ENCODE measurements at regions not wholly inside any gene's neighbourhood (a gene's known extent, or its start where the extent isn't known, plus 50 kb on each side); places are given as distances from the start of the nearest gene placed in this dataset.

- TF ChIP-seq BHLHE40 (IDR thresholded peaks at IDR 0.05; ENCODE audit: low read depth, low read length) (no peak), EHMT2 (IDR thresholded peaks at IDR 0.05; ENCODE audit: low read depth) (no peak), ESRRA (IDR thresholded peaks at IDR 0.05; ENCODE audit: borderline replicate concordance, low read length) (no peak), RARB (CRISPR knock-in tag; IDR thresholded peaks at IDR 0.05) (no peak), POLR2A (IDR thresholded peaks at IDR 0.05; ENCODE audit: low read length) (no peak), MAFK (IDR thresholded peaks at IDR 0.05; ENCODE audit: partially characterized antibody) (no peak), EP300 (IDR thresholded peaks at IDR 0.05) (no peak), JUN (IDR thresholded peaks at IDR 0.05) (no peak), HEYL (CRISPR knock-in tag; IDR thresholded peaks at IDR 0.05) (no peak), MAX (IDR thresholded peaks at IDR 0.05) (no peak)
- TF ChIP-seq, protein P1, sequence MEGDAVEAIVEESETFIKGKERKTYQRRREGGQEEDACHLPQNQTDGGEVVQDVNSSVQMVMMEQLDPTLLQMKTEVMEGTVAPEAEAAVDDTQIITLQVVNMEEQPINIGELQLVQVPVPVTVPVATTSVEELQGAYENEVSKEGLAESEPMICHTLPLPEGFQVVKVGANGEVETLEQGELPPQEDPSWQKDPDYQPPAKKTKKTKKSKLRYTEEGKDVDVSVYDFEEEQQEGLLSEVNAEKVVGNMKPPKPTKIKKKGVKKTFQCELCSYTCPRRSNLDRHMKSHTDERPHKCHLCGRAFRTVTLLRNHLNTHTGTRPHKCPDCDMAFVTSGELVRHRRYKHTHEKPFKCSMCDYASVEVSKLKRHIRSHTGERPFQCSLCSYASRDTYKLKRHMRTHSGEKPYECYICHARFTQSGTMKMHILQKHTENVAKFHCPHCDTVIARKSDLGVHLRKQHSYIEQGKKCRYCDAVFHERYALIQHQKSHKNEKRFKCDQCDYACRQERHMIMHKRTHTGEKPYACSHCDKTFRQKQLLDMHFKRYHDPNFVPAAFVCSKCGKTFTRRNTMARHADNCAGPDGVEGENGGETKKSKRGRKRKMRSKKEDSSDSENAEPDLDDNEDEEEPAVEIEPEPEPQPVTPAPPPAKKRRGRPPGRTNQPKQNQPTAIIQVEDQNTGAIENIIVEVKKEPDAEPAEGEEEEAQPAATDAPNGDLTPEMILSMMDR (IDR thresholded peaks at IDR 0.05), result no peak
These were observed 192.5 kb upstream of the CLNK start for GRCh38 chr4:10877076-10877475.

Measured in A549 (cell line).